Activated naive CD4-positive, alpha-beta T cell (primary cell): ENCODE measurements at regions not wholly inside any gene's neighbourhood (a gene's known extent, or its start where the extent isn't known, plus 50 kb on each side); places are given as distances from the start of the nearest gene placed in this dataset.
"Not testable (repeated sequence)": the region's sequence is repeated elsewhere in the genome, so short reads cannot be mapped to it uniquely, and the experiment has no call there.

Experiments
- DNase-seq, 4 experiments: peaks; one replicate each; lab custom pipeline; 2025; lab: John Stamatoyannopoulos, UW

- DNase-seq: no peak
Measured at GRCh38 chr10:9545073-9545472, 1472.6 kb upstream of the CELF2 start.

DNA sequence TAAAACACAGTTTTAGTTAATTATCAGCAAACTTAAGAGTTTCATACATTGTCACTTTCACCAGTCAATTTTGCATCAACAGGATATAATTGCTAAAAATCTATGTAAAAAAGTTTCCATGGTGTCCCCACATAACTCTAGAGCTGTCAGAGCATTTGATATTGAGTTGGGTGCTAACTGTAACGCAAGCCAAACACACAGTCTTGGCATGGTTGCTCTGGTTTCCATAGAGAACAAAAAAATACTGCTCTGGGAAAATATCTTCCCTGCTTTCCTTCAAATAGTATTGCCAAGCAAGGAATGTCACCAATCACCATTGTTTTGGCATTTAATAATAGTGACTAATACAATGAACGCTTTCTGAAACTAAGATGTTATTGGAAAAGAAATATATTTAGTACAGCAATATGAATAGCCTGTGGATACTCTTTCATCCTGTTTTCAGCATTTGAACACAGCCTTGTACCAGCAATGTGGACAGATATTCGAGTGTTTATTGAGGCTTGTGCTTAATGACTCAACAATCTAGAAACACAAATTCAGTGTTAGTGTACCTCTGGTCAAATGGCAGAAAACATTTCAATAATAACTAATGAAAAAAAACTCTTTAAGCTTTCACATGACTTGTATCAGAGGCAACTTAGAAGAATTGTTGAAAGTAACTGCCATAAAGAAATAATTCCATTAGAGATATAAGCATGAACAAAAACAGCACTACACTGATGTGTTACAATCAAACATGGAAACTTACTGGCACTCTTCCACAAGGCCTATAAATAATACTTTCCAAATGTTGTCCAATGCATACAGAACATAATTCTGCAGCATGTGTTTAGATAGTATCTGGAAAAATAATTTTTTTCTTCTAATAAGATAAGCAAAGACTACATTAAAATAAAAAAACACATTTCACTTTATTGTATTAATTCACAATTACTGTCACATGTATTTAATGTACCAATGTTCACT is 1469.5 kb upstream of the CELF2 start:
- DNase-seq: no peak

DNA sequence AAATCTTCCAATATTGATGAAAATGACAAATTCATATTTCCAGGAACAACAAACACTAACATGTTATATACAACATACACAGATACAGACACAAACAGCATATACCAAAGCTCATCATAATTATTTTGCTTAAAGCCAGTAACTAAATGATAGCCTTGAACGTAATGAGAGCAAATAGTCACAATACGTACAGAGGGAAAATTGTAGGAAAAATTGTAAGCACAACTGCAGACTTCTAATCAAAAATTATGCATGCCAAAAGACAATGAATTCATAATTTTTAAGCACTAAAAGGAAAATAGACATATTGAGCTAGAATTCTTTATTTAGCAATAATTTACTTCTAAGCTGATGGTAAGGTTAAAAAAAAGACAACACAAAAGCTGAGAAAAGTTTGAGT is 1466.9 kb upstream of the CELF2 start:
- DNase-seq: no peak

DNA sequence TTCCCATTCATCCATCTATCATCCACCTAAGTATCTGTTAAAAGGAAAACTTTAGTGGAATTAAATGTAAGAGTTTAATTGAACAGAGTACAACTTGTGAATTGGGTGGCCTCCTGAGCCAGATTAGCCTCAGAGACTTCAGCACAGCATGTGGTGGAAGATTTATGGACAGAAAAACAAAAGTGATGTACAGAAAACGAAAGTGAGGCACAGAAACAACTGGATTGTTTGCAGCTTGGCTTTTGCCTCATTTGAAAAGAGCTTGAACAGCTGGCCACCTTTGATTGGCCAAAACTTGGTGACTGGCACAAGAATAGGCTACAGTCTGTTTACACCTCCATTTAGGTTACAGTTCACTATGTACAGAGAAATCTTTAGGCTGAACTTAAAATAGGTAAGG is 1463.4 kb upstream of the CELF2 start:
- no peak for DNase-seq

DNA sequence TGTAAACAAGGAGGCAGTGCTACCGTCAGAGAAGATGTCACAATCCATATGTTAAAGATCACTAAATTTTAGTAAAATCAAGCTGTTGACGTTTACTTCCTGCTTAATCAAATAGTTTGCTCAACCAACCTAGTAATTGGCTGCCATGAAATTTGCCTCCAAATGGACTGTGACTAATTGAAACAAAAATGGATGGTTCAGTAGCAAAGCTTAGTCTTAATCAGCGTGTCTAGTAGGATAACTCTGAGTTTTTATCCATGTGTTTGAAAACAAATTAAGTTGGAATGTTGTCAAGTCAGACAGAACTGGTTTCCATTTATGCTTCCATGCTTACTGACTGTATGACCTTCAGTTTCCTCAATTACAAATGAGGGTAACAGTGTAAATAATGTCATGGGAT is 1456.7 kb upstream of the CELF2 start:
- DNase-seq: no peak

DNA sequence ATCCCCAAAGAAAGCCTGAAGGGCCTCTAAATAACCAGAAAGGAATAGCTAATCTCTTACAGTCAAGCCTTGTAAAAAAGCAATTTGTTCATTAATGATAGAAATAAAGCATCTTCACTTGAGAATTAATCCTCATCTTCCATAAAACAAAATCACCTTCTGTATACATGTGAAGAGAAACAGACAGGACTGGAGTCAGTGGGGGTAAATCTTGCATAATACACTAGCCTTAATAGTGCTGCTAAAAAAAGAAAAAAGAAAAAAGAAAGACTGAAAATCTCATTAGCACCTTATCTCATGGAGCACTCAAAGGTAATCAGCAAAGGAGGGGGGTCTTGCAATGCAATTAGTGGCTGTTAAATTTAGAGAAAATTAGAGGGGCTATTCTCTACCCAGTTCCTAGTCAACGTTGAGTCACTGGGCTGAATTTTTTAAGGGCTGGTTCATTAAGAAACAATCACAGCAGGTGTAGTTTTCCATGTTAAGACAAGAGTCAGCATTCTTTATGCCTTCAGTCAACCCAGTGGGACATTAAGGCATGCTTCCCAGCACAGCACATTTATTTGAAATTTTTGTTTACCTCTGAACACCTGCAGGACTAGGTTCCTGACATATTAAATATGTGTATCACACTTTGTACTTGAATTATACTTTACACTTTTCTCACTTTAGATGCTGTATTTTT is 1455.7 kb upstream of the CELF2 start:
- DNase-seq: no peak

- DNase-seq: no peak
Measured at GRCh38 chr10:9577746-9578145, 1439.9 kb upstream of the CELF2 start.

DNA sequence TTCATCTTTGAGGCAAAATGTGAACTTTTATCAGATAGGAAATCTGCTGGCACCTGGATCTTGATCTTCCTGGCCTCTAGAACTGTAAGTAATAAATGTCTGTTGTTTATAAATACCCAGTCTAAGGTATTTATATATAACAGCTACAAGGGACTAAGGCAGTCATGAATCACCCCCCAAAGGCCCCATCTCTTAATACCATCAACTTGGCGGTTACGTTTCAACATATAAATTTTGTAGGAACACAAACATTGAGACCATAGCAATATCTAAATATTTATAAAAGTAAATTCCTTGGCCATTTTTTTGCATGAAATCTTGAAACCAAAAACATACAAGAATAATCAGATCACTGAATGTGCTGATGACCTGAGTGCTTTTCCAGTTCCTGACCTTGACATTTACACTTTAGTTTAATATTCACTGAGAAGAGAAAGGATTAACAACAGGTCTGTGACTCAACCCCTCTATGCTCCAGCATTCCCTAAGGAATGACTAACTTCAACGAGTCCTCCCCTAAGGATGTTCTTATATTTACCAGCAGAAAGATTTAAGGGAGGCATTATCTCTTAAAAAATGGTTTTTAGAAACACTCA is 1438.5 kb upstream of the CELF2 start:
- DNase-seq: no peak

DNA sequence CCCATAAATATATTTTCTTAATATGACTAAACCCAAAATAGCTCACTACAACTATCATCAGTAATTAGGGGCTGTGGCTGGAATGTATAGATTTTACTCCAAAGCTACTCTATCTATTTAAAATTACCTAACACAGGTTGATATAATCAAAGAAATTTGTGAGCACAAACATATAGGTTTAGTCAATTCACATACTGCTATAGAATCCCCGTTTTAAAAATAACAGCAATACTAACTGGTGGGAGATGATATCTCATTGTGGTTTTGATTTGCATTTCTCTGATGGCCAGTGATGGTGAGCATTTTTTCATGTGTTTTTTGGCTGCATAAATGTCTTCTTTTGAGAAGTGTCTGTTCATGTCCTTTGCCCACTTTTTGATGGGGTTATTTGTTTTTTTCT is 1434.9 kb upstream of the CELF2 start:
- not testable (repeated sequence) for DNase-seq

DNA sequence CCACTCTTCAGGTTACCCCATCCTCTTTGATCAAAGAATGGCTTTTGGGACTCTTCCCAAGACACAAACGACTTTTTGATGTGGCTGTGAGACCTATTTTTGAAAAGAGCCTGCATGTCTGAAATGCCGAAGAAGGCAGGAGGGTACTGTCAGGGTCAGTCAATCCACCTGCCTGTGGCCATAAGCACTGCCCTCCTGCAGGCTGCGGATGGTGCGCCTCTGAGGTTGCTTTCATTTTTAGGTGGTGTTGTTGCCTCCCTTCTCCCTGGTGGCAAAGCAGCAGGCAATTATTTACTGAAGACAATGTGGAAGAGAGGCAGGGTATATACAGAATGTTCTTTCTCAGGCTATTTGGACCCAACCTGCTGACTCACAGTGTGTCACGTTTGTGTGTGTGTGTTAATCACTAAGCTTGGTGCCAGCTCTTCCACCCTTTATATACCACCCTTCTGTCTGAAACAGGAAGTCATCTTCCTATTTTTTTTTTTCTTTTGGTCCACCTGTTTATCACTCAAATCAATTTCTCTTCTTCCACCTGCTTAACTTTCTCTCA is 1421.2 kb upstream of the CELF2 start:
- DNase-seq: no peak

GRCh38 chr10:9602998-9603397 is 1414.7 kb upstream of the CELF2 start:
- DNase-seq: no peak

DNA sequence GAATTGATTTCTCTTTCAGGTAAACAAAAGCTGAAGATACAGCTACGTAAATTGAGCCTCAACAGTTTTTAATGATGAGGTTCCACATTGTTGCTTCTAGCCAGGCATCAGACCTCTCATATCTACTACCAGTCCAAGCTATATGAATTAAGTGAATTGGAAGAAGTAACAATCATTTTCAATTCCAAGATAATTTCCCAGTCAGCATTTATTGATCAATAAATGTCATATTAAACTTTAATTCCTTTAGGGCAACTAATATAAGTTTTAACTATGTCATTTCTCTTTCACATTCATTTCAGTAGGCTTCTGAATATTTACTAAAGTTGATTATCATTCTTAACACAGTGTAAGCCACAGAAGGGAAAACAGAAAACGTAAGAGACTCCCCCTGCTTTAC is 1413.7 kb upstream of the CELF2 start:
- no peak for DNase-seq

GRCh38 chr10:9605231-9605630 is 1412.4 kb upstream of the CELF2 start:
- DNase-seq: no peak

DNA sequence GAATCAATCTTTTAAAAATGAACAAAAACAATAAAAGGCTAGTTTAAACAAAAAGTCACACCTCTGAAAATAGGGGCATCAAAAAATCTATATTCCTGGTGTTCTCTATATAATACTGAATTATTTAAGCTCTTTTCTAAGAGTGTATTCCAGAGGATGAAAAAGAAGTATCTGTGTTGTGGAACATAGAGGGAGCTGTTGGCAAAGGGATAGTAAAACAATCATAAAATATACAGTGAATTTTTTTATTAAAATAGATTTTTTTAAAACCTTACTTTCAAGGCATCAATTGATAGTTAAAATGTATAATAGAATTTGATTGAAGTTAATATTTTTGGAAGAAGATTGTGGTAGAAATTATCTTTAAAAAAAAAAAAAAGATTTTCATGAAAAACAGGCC is 1409.1 kb upstream of the CELF2 start:
- DNase-seq: no peak

GRCh38 chr10:9613338-9614075 is 1404.2 kb upstream of the CELF2 start:
- DNase-seq: no peak

- DNase-seq: no peak
Measured at GRCh38 chr10:9615189-9615588, 1402.5 kb upstream of the CELF2 start.

DNA sequence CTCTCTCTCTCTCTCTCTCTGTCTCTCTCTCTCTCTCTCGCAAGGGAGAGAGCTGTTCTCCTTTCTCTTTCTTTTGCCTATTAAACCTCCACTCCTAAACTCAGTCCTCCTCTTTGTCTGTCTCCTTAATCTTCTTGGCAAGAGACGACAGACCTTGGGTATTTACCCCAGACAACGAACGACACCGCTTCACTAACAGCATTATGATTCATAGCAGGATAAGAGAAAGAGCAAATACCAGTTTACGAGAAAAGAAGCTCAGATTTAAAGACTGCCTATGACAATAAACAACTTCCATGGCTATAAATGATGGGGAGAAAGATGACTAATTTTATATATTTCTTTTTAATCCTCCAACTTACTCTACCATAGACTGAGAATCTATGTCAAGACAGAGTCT is 1396.5 kb upstream of the CELF2 start:
- no peak for DNase-seq

- no peak for DNase-seq
Measured at GRCh38 chr10:9625304-9625703, 1392.4 kb upstream of the CELF2 start.

DNA sequence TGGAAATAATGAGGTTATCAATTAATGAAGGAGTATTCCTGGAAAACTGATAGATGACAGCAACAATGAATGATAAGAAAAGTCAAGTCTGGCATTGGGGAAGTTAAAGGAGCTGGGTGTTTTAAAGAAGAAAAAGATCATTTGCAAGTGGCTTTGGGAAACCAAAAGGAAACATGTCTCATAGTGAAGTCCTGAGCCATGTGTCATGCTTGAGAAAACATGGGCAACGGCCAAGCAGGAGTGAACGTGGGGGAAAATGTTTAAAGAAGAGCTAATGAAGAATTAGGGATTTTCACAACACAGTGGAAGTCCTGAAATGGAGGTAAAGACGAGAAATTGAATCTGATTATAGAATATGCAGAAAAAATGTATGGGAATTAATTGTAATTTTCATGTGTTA is 1383.2 kb upstream of the CELF2 start:
- DNase-seq: no peak

DNA sequence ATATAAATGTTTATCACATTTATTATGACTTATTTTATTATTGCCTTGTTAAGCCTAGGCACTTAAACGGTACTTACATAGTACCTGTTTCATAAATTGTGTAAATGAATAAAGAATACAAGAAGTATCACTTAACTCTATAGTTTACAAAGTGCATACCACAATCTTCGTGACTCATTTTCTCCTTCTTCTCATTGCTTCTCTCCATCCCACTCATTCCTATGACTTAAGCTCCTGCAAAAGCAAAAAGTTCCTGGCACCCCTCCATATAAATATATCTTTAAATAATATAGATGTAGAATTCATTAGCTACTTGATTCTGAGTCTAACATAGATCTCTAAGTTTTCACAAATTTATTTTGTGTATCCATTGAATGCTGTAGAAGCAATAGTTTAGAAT is 1382.0 kb upstream of the CELF2 start:
- no peak for DNase-seq

- DNase-seq: no peak
Measured at GRCh38 chr10:9636216-9636615, 1381.5 kb upstream of the CELF2 start.

DNA sequence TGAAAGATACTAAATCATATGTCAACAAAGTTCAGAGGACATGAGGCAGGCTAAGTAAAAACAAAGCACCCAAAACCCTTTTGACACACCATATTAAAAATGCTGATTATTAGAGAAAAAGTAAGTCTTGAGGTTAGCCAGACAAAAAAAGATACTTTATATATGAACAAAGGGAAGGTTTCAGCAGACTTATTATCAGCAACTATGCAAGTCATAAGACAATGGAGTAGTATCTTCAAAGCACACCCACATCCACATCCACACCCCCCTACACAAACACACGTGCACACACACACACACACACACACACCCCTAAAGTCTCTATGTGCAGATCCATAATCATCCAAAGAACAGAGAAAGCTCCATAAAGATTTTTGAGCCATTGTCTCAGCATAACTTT is 1373.9 kb upstream of the CELF2 start:
- no peak for DNase-seq
